Prostate gland (tissue), 2 donors: ENCODE measurements at regions not wholly inside any gene's neighbourhood (a gene's known extent, or its start where the extent isn't known, plus 50 kb on each side); places are given as distances from the start of the nearest gene placed in this dataset.

Experiments used
- POLR2A ChIP-seq: fragments of 450-650 bp; IDR thresholded peaks from one replicate; pipeline ENCODE4 v1.6.1; 2016; ENCODE audit warnings: antibody characterized with exemption, mild to moderate bottlenecking
- POLR2AphosphoS5 ChIP-seq: sonication (generic); formaldehyde crosslinking; IDR thresholded peaks from one replicate; pipeline ENCODE4 v1.6.1; 2017; ENCODE audit warnings: antibody characterized with exemption
- TF ChIP-seq, protein P1 (sequence below), 4 experiments: fragments of 200-600 bp in 2 of 4; fragments of 450-650 bp in 2 of 4; sonication (generic) in 2 of 4; IDR thresholded peaks; 1 replicate in 3 of 4; 2 replicates in 1 of 4; pipeline ENCODE4 v1.5.1; 2016 to 2019; ENCODE audit warnings: antibody characterized with exemption in 4 of 4, mild to moderate bottlenecking in 2 of 4, moderate library complexity in 2 of 4

DNA sequence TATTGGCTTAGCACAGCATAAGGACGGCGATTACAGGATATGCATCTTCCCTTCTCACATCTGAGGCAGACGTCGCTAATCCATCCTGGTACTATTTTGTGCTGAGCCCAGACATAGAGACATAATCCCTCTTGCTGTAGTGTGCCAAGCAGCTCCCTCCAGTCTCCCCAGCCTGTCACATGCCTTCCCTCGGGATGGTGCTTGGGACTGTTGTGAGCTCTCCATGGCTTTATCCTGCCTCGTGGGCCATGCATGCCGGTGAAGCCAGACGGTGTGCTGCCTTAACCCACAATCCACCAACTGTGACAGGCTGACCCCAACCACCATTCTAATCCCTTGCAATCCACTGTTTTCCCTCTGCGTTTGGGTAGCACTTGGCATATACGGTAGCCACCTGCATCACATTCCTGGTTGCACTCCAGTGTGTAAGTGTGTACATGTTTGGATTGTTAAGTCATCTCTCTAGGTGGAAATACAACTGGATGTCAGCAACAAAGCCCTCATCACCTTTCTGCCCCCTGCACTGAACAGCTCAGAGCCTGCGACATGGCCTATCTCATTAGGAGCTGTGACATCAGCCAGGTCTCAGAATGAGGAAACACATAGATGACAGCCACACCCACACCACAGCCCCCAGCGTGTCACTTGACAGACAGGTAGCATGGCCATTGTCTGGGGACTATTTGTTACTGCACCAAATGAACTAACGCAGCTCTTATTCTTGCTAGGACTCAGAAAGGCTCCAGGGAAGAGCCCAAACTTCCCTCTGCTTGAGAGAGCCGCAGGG lies 374.8 kb upstream of the CDH4 start:
- TF ChIP-seq, protein P1, sequence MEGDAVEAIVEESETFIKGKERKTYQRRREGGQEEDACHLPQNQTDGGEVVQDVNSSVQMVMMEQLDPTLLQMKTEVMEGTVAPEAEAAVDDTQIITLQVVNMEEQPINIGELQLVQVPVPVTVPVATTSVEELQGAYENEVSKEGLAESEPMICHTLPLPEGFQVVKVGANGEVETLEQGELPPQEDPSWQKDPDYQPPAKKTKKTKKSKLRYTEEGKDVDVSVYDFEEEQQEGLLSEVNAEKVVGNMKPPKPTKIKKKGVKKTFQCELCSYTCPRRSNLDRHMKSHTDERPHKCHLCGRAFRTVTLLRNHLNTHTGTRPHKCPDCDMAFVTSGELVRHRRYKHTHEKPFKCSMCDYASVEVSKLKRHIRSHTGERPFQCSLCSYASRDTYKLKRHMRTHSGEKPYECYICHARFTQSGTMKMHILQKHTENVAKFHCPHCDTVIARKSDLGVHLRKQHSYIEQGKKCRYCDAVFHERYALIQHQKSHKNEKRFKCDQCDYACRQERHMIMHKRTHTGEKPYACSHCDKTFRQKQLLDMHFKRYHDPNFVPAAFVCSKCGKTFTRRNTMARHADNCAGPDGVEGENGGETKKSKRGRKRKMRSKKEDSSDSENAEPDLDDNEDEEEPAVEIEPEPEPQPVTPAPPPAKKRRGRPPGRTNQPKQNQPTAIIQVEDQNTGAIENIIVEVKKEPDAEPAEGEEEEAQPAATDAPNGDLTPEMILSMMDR (IDR thresholded peaks at IDR 0.05) = no peak
- TF ChIP-seq POLR2A = no peak
- TF ChIP-seq POLR2AphosphoS5 = no peak
